Fibroblast of skin of back (primary cell): ENCODE measurements at regions not wholly inside any gene's neighbourhood (a gene's known extent, or its start where the extent isn't known, plus 50 kb on each side); places are given as distances from the start of the nearest gene placed in this dataset.
A peak's percentile ranks its signal among the peaks of the same experiment; 100 is the strongest.
"Not testable (repeated sequence)": the region's sequence is repeated elsewhere in the genome, so short reads cannot be mapped to it uniquely, and the experiment has no call there.

Experiments
- DNase-seq: peaks from one replicate; pipeline ENCODE4 v3.0.0-alpha.2; 2013

- DNase-seq, result no peak
Observed at GRCh38 chr12:62163368-62163767, 96.8 kb upstream of the USP15 start.

- DNase-seq, result no peak
Observed at GRCh38 chr12:62164036-62164435, 96.2 kb upstream of the USP15 start.

- DNase-seq, result peak; percentile 0
Observed at GRCh38 chr12:62166525-62166924, 93.7 kb upstream of the USP15 start.

- no peak for DNase-seq
Observed at GRCh38 chr12:62168411-62168810, 91.8 kb upstream of the USP15 start.

GRCh38 chr12:62170241-62170640 is 90.0 kb upstream of the USP15 start:
- DNase-seq, result no peak

GRCh38 chr12:62190689-62191490 is 69.3 kb upstream of the USP15 start:
- DNase-seq, result no peak

GRCh38 chr12:62191491-62192179 is 68.6 kb upstream of the USP15 start:
- peak; percentile 44 for DNase-seq

GRCh38 chr12:62192180-62192902 is 67.9 kb upstream of the USP15 start:
- peak; percentile 81 for DNase-seq

GRCh38 chr12:62192903-62193250 is 67.3 kb upstream of the USP15 start:
- no peak for DNase-seq

GRCh38 chr12:62194031-62194430 is 66.2 kb upstream of the USP15 start:
- DNase-seq, result no peak

GRCh38 chr12:62194616-62195015 is 65.6 kb upstream of the USP15 start:
- no peak for DNase-seq

- DNase-seq, result no peak
Observed at GRCh38 chr12:62196146-62196545, 64.1 kb upstream of the USP15 start.

GRCh38 chr12:62202861-62203260 is 57.3 kb upstream of the USP15 start:
- DNase-seq, result not testable (repeated sequence)

- DNase-seq, result no peak
Observed at GRCh38 chr12:62205346-62205745, 54.9 kb upstream of the USP15 start.

GRCh38 chr12:62207248-62207647 is 53.0 kb upstream of the USP15 start:
- DNase-seq, result no peak
